Testis (tissue), 2 donors: ENCODE measurements at regions not wholly inside any gene's neighbourhood (a gene's known extent, or its start where the extent isn't known, plus 50 kb on each side); places are given as distances from the start of the nearest gene placed in this dataset.

Experiments
- DNase-seq: peaks from one replicate; pipeline ENCODE4 v3.0.0-alpha.2; 2019
- H3K27ac ChIP-seq, 2 donors: fragments of 200-600 bp; sonication (generic); one replicate each; pipeline ENCODE4 v1.5.1; 2019
- H3K27me3 ChIP-seq: fragments of 200-600 bp; sonication (generic); one replicate; pipeline ENCODE4 v1.5.1; 2019
- H3K36me3 ChIP-seq: fragments of 200-600 bp; sonication (generic); one replicate; pipeline ENCODE4 v1.5.1; 2017; ENCODE audit warnings: low read depth; ENCODE audit errors: missing control alignments
- H3K4me1 ChIP-seq: fragments of 200-600 bp; sonication (generic); one replicate; pipeline ENCODE4 v1.5.1; 2019
- H3K4me3 ChIP-seq, 2 donors: fragments of 200-600 bp; sonication (generic); one replicate each; pipeline ENCODE4 v1.5.1; 2017 to 2019
- H3K9me3 ChIP-seq: fragments of 200-600 bp; sonication (generic); one replicate; pipeline ENCODE4 v1.5.1; 2017
- CTCF ChIP-seq, 3 experiments: fragments of 450-650 bp in 2 of 3; fragments of 200-600 bp in 1 of 3; sonication (generic) in 1 of 3; IDR thresholded peaks; one replicate each; pipeline ENCODE4 v1.5.1; 2016 to 2019; ENCODE audit warnings: antibody characterized with exemption in 3 of 3, mild to moderate bottlenecking in 2 of 3, moderate library complexity in 1 of 3
- POLR2A ChIP-seq: fragments of 450-650 bp; IDR thresholded peaks from one replicate; pipeline ENCODE4 v1.6.1; 2017; ENCODE audit warnings: antibody characterized with exemption, mild to moderate bottlenecking, moderate library complexity
- WGBS, 2 donors: methylation state at CpG; one replicate each; pipeline ENCODE4 v1.1.5; 2018; 5-methylcytosine and 5-hydroxymethylcytosine counted together
- intact Hi-C: fragments of 100-400 bp; cut with DNase I; formaldehyde crosslinking; loops from one replicate; pipeline ENCODE4 v1.15.1; 2023; ENCODE audit warnings: low total_unique reads

DNA sequence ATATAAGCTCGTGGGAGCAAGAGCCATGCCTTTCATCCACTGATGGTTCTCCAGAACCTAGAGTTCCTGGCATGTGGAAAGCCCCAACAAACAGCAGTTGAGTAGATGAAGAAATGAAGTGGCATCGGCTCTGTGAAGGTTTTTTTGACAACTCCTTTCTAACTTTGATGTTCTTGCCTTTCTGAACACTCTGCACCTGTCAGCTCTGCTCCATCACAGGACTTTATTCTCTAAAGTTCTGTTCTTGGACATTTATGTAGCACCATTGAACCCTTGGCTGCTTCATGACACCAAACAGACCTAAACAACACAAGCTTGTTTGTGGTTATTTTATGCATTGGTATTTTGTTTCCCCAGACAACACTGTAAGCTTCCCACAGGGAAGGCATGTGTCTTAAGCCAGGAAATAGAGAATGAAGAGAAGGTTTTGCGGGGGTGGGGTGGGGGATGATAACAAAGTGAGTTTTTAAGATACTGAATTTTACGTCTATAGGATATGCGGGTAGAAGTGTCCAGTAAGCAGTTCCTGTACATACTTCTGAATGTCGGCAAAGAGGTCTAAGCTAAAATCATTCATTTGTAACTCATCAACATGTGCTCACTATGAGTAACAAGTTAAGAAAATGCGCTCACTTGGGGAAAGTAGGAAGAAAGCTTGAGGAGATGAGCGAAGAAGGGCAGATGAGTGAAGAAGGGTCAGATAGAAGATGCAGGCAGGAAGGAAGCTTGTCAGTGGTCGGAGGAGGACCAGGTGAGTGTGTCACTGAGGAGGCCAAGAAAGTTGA is 146.0 kb upstream of the PLEKHG7 start:
- no peak for TF ChIP-seq POLR2A
- no peak for TF ChIP-seq CTCF (IDR thresholded peaks at IDR 0.05)
- DNase-seq = no peak
- Histone ChIP-seq H3K4me1 (peaks cover 21% of the 10 kb centered on the region), H3K27ac (no peak overlapping the region), H3K4me3 (no peak overlapping the region), H3K36me3 (no peaks in the 10 kb centered on the region), H3K9me3 (no peaks in the 10 kb centered on the region), H3K27me3 (no peaks in the 10 kb centered on the region)
- 93 to 95% methylated on average over 9 of the region's 9 CpGs for WGBS, 2 donors
- intact Hi-C loops = loop anchor here (10.0 kb wide), 1 partner anchor 52 kb away; no protein-coding TSS in a partner anchor

GRCh38 chr12:92556141-92556540 is 146.6 kb upstream of the PLEKHG7 start:
- Histone ChIP-seq H3K36me3 (no peaks in the 10 kb centered on the region), H3K27ac (no peak overlapping the region), H3K9me3 (no peaks in the 10 kb centered on the region), H3K4me1 (peaks cover 21% of the 10 kb centered on the region), H3K27me3 (no peaks in the 10 kb centered on the region), H3K4me3 (no peak overlapping the region)
- no peak for DNase-seq
- WGBS, 2 donors = 67 to 71% methylated on average over 1 of the region's 1 CpG
- TF ChIP-seq CTCF (IDR thresholded peaks at IDR 0.05) (no peak), POLR2A (no peak)
- intact Hi-C loops = loop anchor here (10.0 kb wide), 1 partner anchor 51 kb away; no protein-coding TSS in a partner anchor

DNA sequence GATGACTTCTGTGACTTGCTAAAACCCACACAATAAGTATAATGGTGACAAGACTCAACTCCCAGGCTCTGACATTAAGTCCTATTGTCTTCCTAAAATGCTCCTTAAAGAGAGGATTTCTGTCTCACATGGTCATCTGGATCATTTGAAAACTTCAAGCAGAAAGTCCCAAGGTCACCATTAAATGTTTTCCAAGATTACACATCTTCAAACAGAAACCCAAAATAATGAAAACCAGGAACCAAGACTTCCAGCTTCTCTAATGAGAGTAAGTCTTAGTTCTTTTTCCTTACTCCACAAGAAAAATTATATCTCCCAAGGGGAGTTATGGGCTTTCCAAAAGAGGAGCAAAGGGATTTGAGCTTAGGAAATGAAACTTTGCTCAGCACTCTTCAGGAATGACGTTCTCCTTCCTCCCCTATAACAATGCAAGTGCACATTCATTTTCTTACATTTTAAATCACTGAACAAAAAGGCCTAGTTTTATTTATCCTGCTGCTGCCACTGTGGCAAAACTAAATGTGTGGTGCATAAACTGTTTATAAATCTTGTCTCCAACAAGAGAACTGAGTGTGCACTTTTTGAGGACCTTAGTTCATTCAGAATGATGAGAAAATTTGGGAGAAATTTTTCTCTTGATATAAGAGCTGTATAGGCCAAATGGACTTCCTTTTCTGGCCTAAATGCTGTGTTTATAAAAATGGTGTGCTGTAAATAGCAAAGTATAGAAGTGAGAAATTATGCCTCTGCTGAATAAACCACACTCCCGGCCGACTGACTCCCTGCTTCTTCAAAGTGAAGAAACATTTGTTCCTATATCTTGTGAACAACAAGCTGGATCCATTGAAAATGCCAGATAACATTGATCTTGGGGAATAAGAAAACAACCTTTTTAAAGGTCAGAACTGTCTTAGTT is 148.4 kb upstream of the PLEKHG7 start:
- TF ChIP-seq POLR2A (no peak), CTCF (IDR thresholded peaks at IDR 0.05) (no peak)
- WGBS, 2 donors = 54 to 55% methylated on average over 3 of the region's 3 CpGs
- no peak for DNase-seq
- Histone ChIP-seq H3K4me3 (no peak overlapping the region), H3K9me3 (no peaks in the 10 kb centered on the region), H3K36me3 (no peaks in the 10 kb centered on the region), H3K4me1 (peaks cover 21% of the 10 kb centered on the region), H3K27me3 (no peaks in the 10 kb centered on the region), H3K27ac (peak overlapping the region; percentile 39 to 78)
- intact Hi-C loops = loop anchor here (10.0 kb wide), 1 partner anchor 50 kb away; no protein-coding TSS in a partner anchor

- DNase-seq = peak; percentile 46
- Histone ChIP-seq H3K9me3 (no peaks in the 10 kb centered on the region), H3K4me3 (no peak overlapping the region), H3K27ac (peak overlapping the region in 1 of 2 donors; percentile 78), H3K27me3 (no peaks in the 10 kb centered on the region), H3K36me3 (no peaks in the 10 kb centered on the region), H3K4me1 (peaks cover 21% of the 10 kb centered on the region)
- TF ChIP-seq POLR2A (no peak), CTCF (IDR thresholded peaks at IDR 0.05) (no peak)
- WGBS, 2 donors = 35 to 45% methylated on average over 6 of the region's 6 CpGs
- intact Hi-C loops = loop anchor here (10.0 kb wide), 1 partner anchor 49 kb away; no protein-coding TSS in a partner anchor
These were observed 149.4 kb upstream of the PLEKHG7 start for GRCh38 chr12:92553389-92553788.
